Osteoblast (primary cell): ENCODE measurements at regions not wholly inside any gene's neighbourhood (a gene's known extent, or its start where the extent isn't known, plus 50 kb on each side); places are given as distances from the start of the nearest gene placed in this dataset.

ENCODE experiments used
- DNase-seq: peaks from one replicate; pipeline ENCODE4 v3.0.0; 2011; ENCODE audit warnings: low spot score, mixed read lengths; ENCODE audit not compliant: insufficient read length; ENCODE audit errors: missing footprints
- H2AFZ ChIP-seq: 2 replicates; pipeline ENCODE4 v1.6.0; 2011; ENCODE audit warnings: mild to moderate bottlenecking, low read length
- H3K27ac ChIP-seq: 2 replicates; pipeline ENCODE4 v1.5.1; 2011; ENCODE audit warnings: mild to moderate bottlenecking, low read depth, low read length, moderate library complexity
- H3K27me3 ChIP-seq: 2 replicates; pipeline ENCODE4 v1.6.0; 2012; ENCODE audit warnings: mild to moderate bottlenecking, control low read depth, inconsistent platforms, low read length, moderate library complexity; ENCODE audit not compliant: insufficient read depth
- H3K36me3 ChIP-seq: 2 replicates; pipeline ENCODE4 v1.5.1; 2011; ENCODE audit warnings: mild to moderate bottlenecking, low read length, control low read depth, moderate library complexity; ENCODE audit not compliant: insufficient read depth
- H3K4me1 ChIP-seq: 2 replicates; pipeline ENCODE4 v1.5.1; 2011; ENCODE audit warnings: mild to moderate bottlenecking, low read length, control low read depth, moderate library complexity; ENCODE audit not compliant: insufficient read depth
- H3K4me2 ChIP-seq: 2 replicates; pipeline ENCODE4 v1.6.0; 2011; ENCODE audit warnings: mild to moderate bottlenecking, low read length; ENCODE audit not compliant: insufficient read depth
- H3K4me3 ChIP-seq: fragments of 200-600 bp; sonication (generic); 3 replicates; pipeline ENCODE4 v1.5.1; 2012; ENCODE audit warnings: mild to moderate bottlenecking, low read length, inconsistent platforms; ENCODE audit not compliant: insufficient read depth
- H3K79me2 ChIP-seq: 2 replicates; pipeline ENCODE4 v1.6.0; 2012; ENCODE audit warnings: mild to moderate bottlenecking, low read length, control low read depth, inconsistent platforms; ENCODE audit not compliant: insufficient read depth
- H3K9me3 ChIP-seq: 2 replicates; pipeline ENCODE4 v1.5.1; 2011; ENCODE audit warnings: low read depth, low read length, control low read depth
- H4K20me1 ChIP-seq: 2 replicates; pipeline ENCODE4 v1.6.0; 2012; ENCODE audit warnings: mild to moderate bottlenecking, low read length, control low read depth; ENCODE audit not compliant: insufficient read depth
- TF ChIP-seq, protein P1 (sequence below): IDR thresholded peaks from 2 replicates; pipeline ENCODE4 v1.5.1; 2011; ENCODE audit warnings: mild to moderate bottlenecking, low read depth, low read length, moderate library complexity; ENCODE audit errors: extremely low read depth

DNA sequence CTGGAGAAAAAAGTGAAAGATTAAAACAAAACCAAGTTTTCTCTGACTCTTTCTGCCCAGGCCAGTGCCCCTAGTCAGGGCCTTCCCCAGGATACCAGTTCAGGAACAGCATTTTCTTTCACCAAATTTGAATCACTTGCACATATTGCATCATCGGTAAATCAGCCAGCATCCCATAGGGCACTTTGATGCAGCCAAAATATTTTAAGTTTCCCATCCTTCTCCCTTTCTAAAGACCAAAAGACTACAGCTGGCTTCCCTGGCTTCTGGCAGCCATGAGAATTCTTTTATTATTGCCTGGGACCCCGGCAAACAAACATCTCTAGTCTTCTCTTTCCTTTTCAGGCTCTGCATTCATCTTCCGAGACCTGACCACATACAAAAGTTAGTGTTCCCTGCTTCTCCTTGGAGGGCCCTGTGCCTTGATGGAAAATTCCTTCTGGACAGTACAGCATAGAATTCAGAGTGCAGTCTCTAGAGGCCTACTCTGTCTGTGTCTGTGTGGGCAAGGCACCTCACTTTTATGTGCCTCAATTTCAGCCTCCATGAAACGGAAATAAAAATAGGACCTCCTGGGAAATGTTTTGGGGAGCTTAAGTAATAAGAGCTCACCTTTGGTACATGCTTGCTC lies 348.0 kb downstream of the VPS13C start:
- no peak overlapping the region for H3K4me3 ChIP-seq

DNA sequence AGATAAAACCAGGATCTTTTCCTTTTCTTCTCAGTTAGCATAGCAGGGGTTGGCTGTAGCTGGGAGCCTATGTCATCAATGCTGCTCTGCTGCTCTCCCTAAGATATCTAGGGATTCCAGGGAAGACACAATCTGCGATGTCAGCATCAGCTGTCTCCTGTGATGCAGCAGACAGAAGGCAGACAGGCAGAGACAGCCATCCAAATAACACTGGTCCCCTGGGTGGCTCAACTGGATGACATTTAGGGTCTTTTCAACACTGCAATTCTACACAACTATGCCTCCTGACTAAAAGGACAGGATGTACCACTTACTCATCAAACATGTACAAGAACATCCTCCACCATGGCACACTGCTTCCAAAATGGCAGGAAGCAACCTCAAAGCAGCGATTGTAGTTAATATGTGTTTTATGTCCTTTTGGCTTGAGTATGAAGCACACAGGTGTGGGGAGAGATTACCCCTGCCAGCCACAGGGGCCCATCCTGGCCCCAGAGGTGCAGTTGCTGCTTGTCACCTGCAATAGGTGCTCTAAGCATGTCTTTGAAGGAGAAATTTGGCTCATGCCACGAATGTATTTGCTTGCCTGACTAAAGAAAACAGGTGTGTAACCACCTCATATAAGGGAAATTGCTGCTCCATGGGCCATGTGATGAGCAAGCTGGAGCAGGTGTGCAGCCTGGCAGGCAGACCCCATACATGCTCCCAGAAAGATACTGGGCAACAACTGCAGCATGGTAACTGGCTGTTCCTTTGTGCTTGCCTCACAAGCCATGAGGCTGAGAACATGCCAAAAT lies 357.8 kb downstream of the VPS13C start:
- Histone ChIP-seq H3K4me1 (no peaks in the 10 kb centered on the region), H3K9me3 (no peaks in the 10 kb centered on the region), H3K27me3 (no peaks in the 10 kb centered on the region), H4K20me1 (no peaks in the 10 kb centered on the region), H2AFZ (no peak overlapping the region), H3K79me2 (no peaks in the 10 kb centered on the region), H3K4me3 (no peak overlapping the region), H3K27ac (no peak overlapping the region), H3K36me3 (no peaks in the 10 kb centered on the region), H3K4me2 (no peak overlapping the region)
- TF ChIP-seq, protein P1, sequence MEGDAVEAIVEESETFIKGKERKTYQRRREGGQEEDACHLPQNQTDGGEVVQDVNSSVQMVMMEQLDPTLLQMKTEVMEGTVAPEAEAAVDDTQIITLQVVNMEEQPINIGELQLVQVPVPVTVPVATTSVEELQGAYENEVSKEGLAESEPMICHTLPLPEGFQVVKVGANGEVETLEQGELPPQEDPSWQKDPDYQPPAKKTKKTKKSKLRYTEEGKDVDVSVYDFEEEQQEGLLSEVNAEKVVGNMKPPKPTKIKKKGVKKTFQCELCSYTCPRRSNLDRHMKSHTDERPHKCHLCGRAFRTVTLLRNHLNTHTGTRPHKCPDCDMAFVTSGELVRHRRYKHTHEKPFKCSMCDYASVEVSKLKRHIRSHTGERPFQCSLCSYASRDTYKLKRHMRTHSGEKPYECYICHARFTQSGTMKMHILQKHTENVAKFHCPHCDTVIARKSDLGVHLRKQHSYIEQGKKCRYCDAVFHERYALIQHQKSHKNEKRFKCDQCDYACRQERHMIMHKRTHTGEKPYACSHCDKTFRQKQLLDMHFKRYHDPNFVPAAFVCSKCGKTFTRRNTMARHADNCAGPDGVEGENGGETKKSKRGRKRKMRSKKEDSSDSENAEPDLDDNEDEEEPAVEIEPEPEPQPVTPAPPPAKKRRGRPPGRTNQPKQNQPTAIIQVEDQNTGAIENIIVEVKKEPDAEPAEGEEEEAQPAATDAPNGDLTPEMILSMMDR: no peak
- DNase-seq: no peak

More for the DNA sequence above, 348.0 kb downstream of the VPS13C start:
- Histone ChIP-seq H3K4me1 (no peaks in the 10 kb centered on the region), H3K27ac (no peak overlapping the region), H3K27me3 (no peaks in the 10 kb centered on the region), H4K20me1 (no peaks in the 10 kb centered on the region), H3K79me2 (no peaks in the 10 kb centered on the region), H3K9me3 (no peaks in the 10 kb centered on the region), H3K4me2 (no peak overlapping the region), H2AFZ (no peak overlapping the region), H3K36me3 (no peaks in the 10 kb centered on the region)
- TF ChIP-seq, protein P1: no peak
- DNase-seq: no peak

DNA sequence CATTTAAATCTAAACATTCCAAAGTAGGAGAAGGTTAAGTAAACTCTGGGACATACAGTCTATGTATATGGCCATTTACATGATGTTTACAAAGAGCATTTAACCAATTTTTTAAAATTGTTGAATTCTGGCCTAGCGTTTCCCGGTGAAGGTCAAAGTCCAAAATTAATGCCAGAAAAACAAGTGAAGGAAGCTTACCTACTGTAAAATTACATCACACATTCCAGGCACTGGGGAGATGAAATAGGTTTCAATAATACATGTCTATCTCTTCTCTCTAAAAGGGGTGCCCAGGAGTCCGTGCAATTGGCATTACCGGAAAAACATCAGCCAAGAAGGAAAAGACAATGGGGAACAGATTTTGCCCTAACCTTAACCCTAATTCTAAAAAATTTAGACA lies 358.8 kb downstream of the VPS13C start:
- DNase-seq: no peak
- TF ChIP-seq, protein P1: no peak
- no peak overlapping the region for H3K27ac ChIP-seq
- H4K20me1 ChIP-seq: no peaks in the 10 kb centered on the region
- H2AFZ ChIP-seq: no peak overlapping the region
- no peaks in the 10 kb centered on the region for H3K36me3 ChIP-seq
- no peaks in the 10 kb centered on the region for H3K9me3 ChIP-seq
- H3K27me3 ChIP-seq: no peaks in the 10 kb centered on the region
- H3K4me3 ChIP-seq: no peak overlapping the region
- H3K79me2 ChIP-seq: no peaks in the 10 kb centered on the region
- no peaks in the 10 kb centered on the region for H3K4me1 ChIP-seq
- H3K4me2 ChIP-seq: no peak overlapping the region

DNA sequence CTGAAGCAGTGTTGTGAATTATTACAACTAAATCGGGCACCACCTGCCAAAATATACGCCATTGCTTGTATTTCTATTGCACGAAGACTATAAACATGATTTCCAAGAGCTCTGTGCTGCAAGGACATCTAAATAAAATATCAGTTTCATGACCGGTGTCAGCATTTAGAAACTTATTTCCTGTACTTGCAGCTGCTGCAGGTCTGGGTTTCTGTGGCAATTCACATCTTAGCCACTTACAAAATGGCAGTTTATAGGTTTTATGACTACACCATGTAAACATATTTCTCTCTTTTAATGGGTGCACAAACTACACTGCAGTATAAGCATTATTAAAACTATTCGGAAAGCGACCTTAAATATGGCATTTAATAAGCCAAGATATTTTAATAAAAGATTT lies 359.4 kb downstream of the VPS13C start:
- TF ChIP-seq, protein P1: no peak
- no peaks in the 10 kb centered on the region for H3K79me2 ChIP-seq
- H3K27me3 ChIP-seq: no peaks in the 10 kb centered on the region
- no peak for DNase-seq
- no peaks in the 10 kb centered on the region for H4K20me1 ChIP-seq
- H2AFZ ChIP-seq: no peak overlapping the region
- H3K36me3 ChIP-seq: no peaks in the 10 kb centered on the region
- no peaks in the 10 kb centered on the region for H3K4me1 ChIP-seq
- no peaks in the 10 kb centered on the region for H3K9me3 ChIP-seq
- no peak overlapping the region for H3K27ac ChIP-seq
- H3K4me3 ChIP-seq: no peak overlapping the region
- no peak overlapping the region for H3K4me2 ChIP-seq
